H54 (cell line): ENCODE measurements at regions not wholly inside any gene's neighbourhood (a gene's known extent, or its start where the extent isn't known, plus 50 kb on each side); places are given as distances from the start of the nearest gene placed in this dataset.
"Not testable (repeated sequence)": the region's sequence is repeated elsewhere in the genome, so short reads cannot be mapped to it uniquely, and the experiment has no call there.

Experiments used
- DNase-seq: peaks from one replicate; pipeline ENCODE4 v3.0.0; 2011; ENCODE audit warnings: low spot score, mixed read lengths; ENCODE audit not compliant: insufficient read length
- FAIRE-seq: peaks from 3 replicates; lab custom pipeline; 2011; peaks lifted over from hg19 to GRCh38; lab: Jason Lieb, UNC

DNA sequence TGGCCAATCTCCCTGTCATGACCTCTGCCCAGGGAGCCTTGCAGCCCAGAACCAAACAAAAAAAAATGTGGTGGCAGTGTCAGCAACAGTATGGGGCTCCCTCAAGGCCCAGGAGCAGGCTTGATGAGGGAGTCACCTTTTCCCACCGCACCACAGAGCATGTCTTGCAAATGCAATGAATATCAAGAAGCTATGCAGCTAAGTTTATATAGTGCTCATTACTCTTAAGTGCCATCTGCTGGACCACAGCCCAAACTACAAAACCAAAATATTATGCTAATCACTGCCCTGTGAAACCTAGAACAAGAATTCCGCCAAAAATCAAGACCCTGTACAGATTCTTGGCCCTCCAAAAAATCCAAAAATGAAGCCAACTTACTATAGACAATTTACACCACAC lies 65.9 kb downstream of the PABPC5 start:
- DNase-seq, result not testable (repeated sequence)
- peak; percentile 89 for FAIRE-seq

DNA sequence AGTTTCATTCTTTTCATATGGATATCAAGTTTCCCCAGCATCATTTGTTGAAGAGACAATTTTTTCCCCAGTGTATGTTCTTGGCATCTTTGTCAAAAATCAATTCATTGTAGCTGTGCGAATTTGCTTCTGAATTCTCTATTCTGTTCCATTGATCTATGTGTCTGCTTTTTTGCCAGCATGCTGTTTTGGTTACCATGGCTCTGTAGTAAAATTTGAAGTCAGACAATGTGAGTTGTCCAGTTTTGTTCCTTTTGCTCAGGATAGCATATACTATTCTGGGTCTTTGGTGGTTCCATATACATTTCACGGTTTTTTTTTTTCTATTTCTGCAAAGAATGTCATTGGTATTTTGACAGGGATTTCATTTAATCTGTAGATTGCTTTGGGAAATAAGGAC lies 95.6 kb downstream of the PABPC5 start:
- not testable (repeated sequence) for FAIRE-seq, DNase-seq

GRCh38 chrX:91563127-91563526 lies 128.5 kb downstream of the PABPC5 start:
- FAIRE-seq, DNase-seq: not testable (repeated sequence)
